ENCODE measurements at regions not wholly inside any gene's neighbourhood (a gene's known extent, or its start where the extent isn't known, plus 50 kb on each side); places are given as distances from the start of the nearest gene placed in this dataset.

GRCh38 chr12:130076126-130076525 lies 86.1 kb upstream of the FZD10 start:
- DNase-seq (ENCODE audit: low read depth in 1 of 2, low spot score in 2 of 2) (no peak), FAIRE-seq (no peak)
- no peaks in the 10 kb centered on the region for H3K23me2 ChIP-seq (ENCODE audit: low read depth, low read length)
- no peak overlapping the region for H2BK12ac ChIP-seq (ENCODE audit: low read depth, low read length)
- no peaks in the 10 kb centered on the region for H3K36me3 ChIP-seq (ENCODE audit: control insufficient read depth in 2 of 4, insufficient read depth in 4 of 4, low read length in 3 of 4)
- no peak overlapping the region for H2AK5ac ChIP-seq (ENCODE audit: low read depth, low read length)
- WGBS, 2 experiments (ENCODE audit: extremely low coverage in 1 of 2, insufficient coverage in 1 of 2, insufficient read length in 1 of 2, insufficient replicate concordance in 2 of 2, low coverage in 1 of 2, low lambda C conversion rate in 2 of 2, missing lambda C conversion rate in 1 of 2) = 90% methylated on average over 3 of the region's 3 CpGs; no CpG with 5 or more reads in 1 of the 2 experiments
- H2BK20ac ChIP-seq (ENCODE audit: low read length) = no peak overlapping the region
- no peak overlapping the region for H3K23ac ChIP-seq (ENCODE audit: insufficient read length)
- H3K9me3 ChIP-seq (ENCODE audit: insufficient read depth in 2 of 2, low read depth in 1 of 2, low read length in 1 of 2) = no peaks in the 10 kb centered on the region; a peak in 1 of 4 replicates
- H4K20me1 ChIP-seq (replicated peaks in 1 of 2; ENCODE audit: control insufficient read depth in 1 of 2, insufficient read depth in 2 of 2, low read length in 2 of 2) = no peaks in the 10 kb centered on the region
- POLR2A ChIA-PET (ENCODE audit: partially characterized antibody) = no interaction called here
- no peak overlapping the region for H3K9ac ChIP-seq (replicated peaks in 1 of 4; ENCODE audit: extremely low read depth in 1 of 4, low read depth in 3 of 4, low read length in 3 of 4)
- H2AFZ ChIP-seq (ENCODE audit: low read length) = no peak overlapping the region
- no peak overlapping the region for H3K56ac ChIP-seq (replicated peaks; ENCODE audit: insufficient read length, low read depth, low read length)
- H3K27ac ChIP-seq (ENCODE audit: low read depth, low read length) = no peak overlapping the region
- no peak overlapping the region for H3K4ac ChIP-seq (replicated peaks; ENCODE audit: insufficient read length, low read depth, low read length)
- H3K27me3 ChIP-seq (replicated peaks in 1 of 4; ENCODE audit: control insufficient read depth in 3 of 4, extremely low read depth in 1 of 4, insufficient read depth in 3 of 4, low read length in 3 of 4) = peaks cover 0 to 24% (median 18%) of the 10 kb centered on the region in 4 experiments; a peak in 6 of 7 replicates
- CTCF ChIA-PET (ENCODE audit: partially characterized antibody) = interaction anchor here (1.0 to 1.8 kb wide), 3 partner anchors 10 to 27 kb away, joined by 3 to 8 read pairs (median 4); no protein-coding TSS in a partner anchor
- no peak overlapping the region for H2BK5ac ChIP-seq (ENCODE audit: low read depth, low read length)
- no peak overlapping the region for H2BK15ac ChIP-seq (ENCODE audit: low read length)
- no peak overlapping the region for H4K91ac ChIP-seq (replicated peaks; ENCODE audit: insufficient read length, low read length)
- no peak overlapping the region; the same call in 1 of the 2 replicates for H4K8ac ChIP-seq (ENCODE audit: extremely low read depth, insufficient read depth, low read length)
- no peak overlapping the region for H3K14ac ChIP-seq (ENCODE audit: insufficient read length)
- no peaks in the 10 kb centered on the region for H3K79me1 ChIP-seq (ENCODE audit: low read depth, low read length)
- no peak overlapping the region for H3K18ac ChIP-seq (ENCODE audit: extremely low read depth, low read length)
- no peak overlapping the region; a peak in 1 of 4 replicates for H3K4me2 ChIP-seq (ENCODE audit: insufficient read depth in 1 of 2, low read depth in 2 of 2, low read length in 2 of 2)
- H3K4me1 ChIP-seq (replicated peaks in 1 of 4; ENCODE audit: control insufficient read depth in 3 of 4, insufficient read depth in 4 of 4, low read length in 3 of 4) = peaks cover 2 to 12% (median 5%) of the 10 kb centered on the region in 4 experiments; a peak in 5 of 7 replicates
- H2BK120ac ChIP-seq (replicated peaks; ENCODE audit: low read depth, low read length) = no peak overlapping the region
- no peak overlapping the region for H4K5ac ChIP-seq (ENCODE audit: insufficient read length, low read depth, low read length)
- H3K4me3 ChIP-seq (ENCODE audit: extremely low read depth in 1 of 4, insufficient read depth in 2 of 4, low read depth in 3 of 4, low read length in 4 of 4) = no peak overlapping the region
- no peak for TF ChIP-seq MAX (IDR thresholded peaks at IDR 0.05)
- peak; percentile 75; the same call in 1 of the 2 replicates for TF ChIP-seq KDM1A (IDR thresholded peaks at IDR 0.05; ENCODE audit: borderline replicate concordance, low read length)
- no peak for TF ChIP-seq CHD1 (IDR thresholded peaks at IDR 0.05; ENCODE audit: low read depth, low read length)
- TF ChIP-seq KDM4A (IDR thresholded peaks at IDR 0.05; ENCODE audit: low read depth, low read length, severe bottlenecking) = no peak
- no peaks in the 10 kb centered on the region for H3K79me2 ChIP-seq (ENCODE audit: control insufficient read depth in 1 of 2, insufficient read depth in 2 of 2, low read length in 2 of 2)

Data from H1 (cell line).